GM23338 (cell line): ENCODE measurements at regions not wholly inside any gene's neighbourhood (a gene's known extent, or its start where the extent isn't known, plus 50 kb on each side); places are given as distances from the start of the nearest gene placed in this dataset.

Experiments
- ATAC-seq: fragments of 200-7000 bp; cut with Tn5 transposase; 3 replicates; pipeline ENCODE4 v1.9.1; 2020
- DNase-seq: peaks from one replicate; pipeline ENCODE4 v3.0.0-alpha.2; 2015; ENCODE audit warnings: low spot score
- H2AFZ ChIP-seq: fragments of 200-600 bp; sonication (generic); 2 replicates; pipeline ENCODE4 v1.8.0; 2016; ENCODE audit warnings: antibody characterized with exemption, mild to moderate bottlenecking, moderate library complexity
- H3F3A ChIP-seq: fragments of 200-600 bp; sonication (generic); replicated peaks from 2 replicates; pipeline ENCODE4 v1.8.0; 2017; ENCODE audit warnings: antibody characterized with exemption, mixed run types, low read depth
- H3K27ac ChIP-seq: fragments of 200-600 bp; sonication (generic); 2 replicates; pipeline ENCODE4 v1.6.1; 2016; ENCODE audit warnings: low read depth
- H3K27me3 ChIP-seq: fragments of 200-600 bp; sonication (generic); 2 replicates; pipeline ENCODE4 v1.8.0; 2016; ENCODE audit warnings: mild to moderate bottlenecking, mixed run types, moderate library complexity; ENCODE audit not compliant: insufficient read depth
- H3K36me3 ChIP-seq: fragments of 200-600 bp; sonication (generic); 2 replicates; pipeline ENCODE4 v1.8.0; 2016; ENCODE audit warnings: mild to moderate bottlenecking; ENCODE audit not compliant: insufficient read depth
- H3K4me1 ChIP-seq: fragments of 200-600 bp; sonication (generic); 2 replicates; pipeline ENCODE4 v1.8.0; 2016; ENCODE audit warnings: mild to moderate bottlenecking, moderate library complexity; ENCODE audit not compliant: insufficient read depth
- H3K4me2 ChIP-seq: fragments of 200-600 bp; sonication (generic); 2 replicates; pipeline ENCODE4 v1.7.1; 2017; ENCODE audit warnings: mixed run types
- H3K4me3 ChIP-seq: fragments of 200-600 bp; sonication (generic); 2 replicates; pipeline ENCODE4 v1.6.1; 2016; ENCODE audit warnings: mixed run types
- H3K79me2 ChIP-seq: fragments of 200-600 bp; sonication (generic); replicated peaks from 2 replicates; pipeline ENCODE4 v1.8.0; 2017; ENCODE audit warnings: mild to moderate bottlenecking; ENCODE audit not compliant: insufficient read depth
- H3K9me2 ChIP-seq: fragments of 200-600 bp; sonication (generic); 2 replicates; pipeline ENCODE4 v1.8.0; 2017; ENCODE audit not compliant: insufficient read depth
- H4K20me1 ChIP-seq: fragments of 200-600 bp; sonication (generic); replicated peaks from 2 replicates; pipeline ENCODE4 v1.8.0; 2017; ENCODE audit warnings: mild to moderate bottlenecking; ENCODE audit not compliant: insufficient read depth
- H3K27ac Mint-ChIP-seq: 2 replicates; pipeline ENCODE4 v1.8.0; 2020; ENCODE audit warnings: inconsistent platforms, mild to moderate bottlenecking, moderate library complexity, mixed read lengths
- H3K27me3 Mint-ChIP-seq: 3 replicates; pipeline ENCODE4 v1.8.0; 2022; ENCODE audit warnings: low read depth, mild to moderate bottlenecking, moderate library complexity, mixed read lengths, inconsistent platforms; ENCODE audit not compliant: insufficient read depth, poor library complexity
- H3K36me3 Mint-ChIP-seq: 3 replicates; pipeline ENCODE4 v1.8.0; 2021; ENCODE audit warnings: low read depth, mild to moderate bottlenecking, inconsistent platforms, moderate library complexity, mixed read lengths
- H3K4me1 Mint-ChIP-seq: 3 replicates; pipeline ENCODE4 v1.8.0; 2020; ENCODE audit warnings: mild to moderate bottlenecking, inconsistent platforms, mixed read lengths
- H3K4me3 Mint-ChIP-seq: 3 replicates; pipeline ENCODE4 v1.8.0; 2021; ENCODE audit warnings: moderate library complexity, mild to moderate bottlenecking, inconsistent platforms, mixed read lengths
- H3K9me3 Mint-ChIP-seq: 3 replicates; pipeline ENCODE4 v1.8.0; 2020; ENCODE audit warnings: moderate library complexity, mild to moderate bottlenecking, inconsistent platforms, mixed read lengths
- JUNB ChIP-seq: IDR thresholded peaks from one replicate; pipeline ENCODE4 v1.6.1; 2016; ENCODE audit warnings: antibody characterized with exemption; ENCODE audit not compliant: unreplicated experiment
- NANOG ChIP-seq: IDR thresholded peaks from 2 replicates; pipeline ENCODE4 v1.6.1; 2016; ENCODE audit warnings: antibody characterized with exemption, borderline replicate concordance
- POLR2AphosphoS5 ChIP-seq: IDR thresholded peaks from 2 replicates; pipeline ENCODE4 v1.6.1; 2016; ENCODE audit warnings: antibody characterized with exemption, low read depth
- STAT1 ChIP-seq: IDR thresholded peaks from one replicate; pipeline ENCODE4 v1.6.1; 2016; ENCODE audit warnings: antibody characterized with exemption; ENCODE audit not compliant: unreplicated experiment
- ZNF114 ChIP-seq: fragments of 250-450 bp; sonication (Bioruptor Pico); IDR thresholded peaks from 2 replicates; pipeline ENCODE4 v1.5.0; 2020; ENCODE audit warnings: mild to moderate bottlenecking, moderate library complexity
- ZNF331 ChIP-seq: fragments of 250-450 bp; sonication (Bioruptor Pico); IDR thresholded peaks from 2 replicates; pipeline ENCODE4 v1.5.0; 2020; ENCODE audit warnings: low read depth, mild to moderate bottlenecking, moderate library complexity
- TF ChIP-seq, protein P1 (sequence below), 2 experiments: fragments of 200-600 bp in 1 of 2; sonication (generic) in 1 of 2; conservative IDR thresholded peaks; 2 replicates each; pipeline versions ENCODE4 v1.5.1 to v1.6.1; 2016 to 2017; ENCODE audit warnings: antibody characterized with exemption in 2 of 2, low read depth in 2 of 2, mild to moderate bottlenecking in 2 of 2, moderate library complexity in 1 of 2
- TF ChIP-seq, protein P2 (sequence below): IDR thresholded peaks from 2 replicates; pipeline ENCODE4 v1.6.1; 2016; ENCODE audit warnings: antibody characterized with exemption
- TF ChIP-seq, protein P3 (sequence below): IDR thresholded peaks from one replicate; pipeline ENCODE4 v1.6.1; 2018; ENCODE audit warnings: antibody characterized with exemption; ENCODE audit not compliant: unreplicated experiment

DNA sequence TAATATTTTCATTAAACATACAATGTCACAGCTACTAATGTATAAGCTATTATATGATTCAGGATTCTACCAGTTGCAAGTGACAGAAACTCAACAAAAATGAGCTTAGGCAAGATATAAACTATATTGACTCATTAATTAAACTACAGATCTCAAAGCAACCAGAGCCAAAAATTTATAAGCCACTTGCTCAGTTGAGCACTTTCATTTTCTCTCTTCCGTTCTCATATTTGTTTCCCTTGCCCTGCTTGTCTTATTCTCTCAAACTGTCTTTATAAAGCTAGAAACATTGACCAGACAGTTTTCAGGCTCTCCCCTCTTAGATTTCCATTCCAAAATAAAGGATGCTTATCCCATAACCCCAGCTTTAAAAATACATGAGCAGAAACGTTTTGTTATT lies 60.2 kb upstream of the DGKB start (continued):
- TF ChIP-seq, protein P1, sequence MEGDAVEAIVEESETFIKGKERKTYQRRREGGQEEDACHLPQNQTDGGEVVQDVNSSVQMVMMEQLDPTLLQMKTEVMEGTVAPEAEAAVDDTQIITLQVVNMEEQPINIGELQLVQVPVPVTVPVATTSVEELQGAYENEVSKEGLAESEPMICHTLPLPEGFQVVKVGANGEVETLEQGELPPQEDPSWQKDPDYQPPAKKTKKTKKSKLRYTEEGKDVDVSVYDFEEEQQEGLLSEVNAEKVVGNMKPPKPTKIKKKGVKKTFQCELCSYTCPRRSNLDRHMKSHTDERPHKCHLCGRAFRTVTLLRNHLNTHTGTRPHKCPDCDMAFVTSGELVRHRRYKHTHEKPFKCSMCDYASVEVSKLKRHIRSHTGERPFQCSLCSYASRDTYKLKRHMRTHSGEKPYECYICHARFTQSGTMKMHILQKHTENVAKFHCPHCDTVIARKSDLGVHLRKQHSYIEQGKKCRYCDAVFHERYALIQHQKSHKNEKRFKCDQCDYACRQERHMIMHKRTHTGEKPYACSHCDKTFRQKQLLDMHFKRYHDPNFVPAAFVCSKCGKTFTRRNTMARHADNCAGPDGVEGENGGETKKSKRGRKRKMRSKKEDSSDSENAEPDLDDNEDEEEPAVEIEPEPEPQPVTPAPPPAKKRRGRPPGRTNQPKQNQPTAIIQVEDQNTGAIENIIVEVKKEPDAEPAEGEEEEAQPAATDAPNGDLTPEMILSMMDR (conservative IDR thresholded peaks at IDR 0.05; ENCODE audit: low read depth in 2 of 2), result no peak
- no peak for TF ChIP-seq STAT1
- no peak for TF ChIP-seq POLR2AphosphoS5
- TF ChIP-seq, protein P2, sequence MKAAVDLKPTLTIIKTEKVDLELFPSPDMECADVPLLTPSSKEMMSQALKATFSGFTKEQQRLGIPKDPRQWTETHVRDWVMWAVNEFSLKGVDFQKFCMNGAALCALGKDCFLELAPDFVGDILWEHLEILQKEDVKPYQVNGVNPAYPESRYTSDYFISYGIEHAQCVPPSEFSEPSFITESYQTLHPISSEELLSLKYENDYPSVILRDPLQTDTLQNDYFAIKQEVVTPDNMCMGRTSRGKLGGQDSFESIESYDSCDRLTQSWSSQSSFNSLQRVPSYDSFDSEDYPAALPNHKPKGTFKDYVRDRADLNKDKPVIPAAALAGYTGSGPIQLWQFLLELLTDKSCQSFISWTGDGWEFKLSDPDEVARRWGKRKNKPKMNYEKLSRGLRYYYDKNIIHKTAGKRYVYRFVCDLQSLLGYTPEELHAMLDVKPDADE, result no peak
- TF ChIP-seq JUNB, result no peak
- no peak for TF ChIP-seq NANOG

DNA sequence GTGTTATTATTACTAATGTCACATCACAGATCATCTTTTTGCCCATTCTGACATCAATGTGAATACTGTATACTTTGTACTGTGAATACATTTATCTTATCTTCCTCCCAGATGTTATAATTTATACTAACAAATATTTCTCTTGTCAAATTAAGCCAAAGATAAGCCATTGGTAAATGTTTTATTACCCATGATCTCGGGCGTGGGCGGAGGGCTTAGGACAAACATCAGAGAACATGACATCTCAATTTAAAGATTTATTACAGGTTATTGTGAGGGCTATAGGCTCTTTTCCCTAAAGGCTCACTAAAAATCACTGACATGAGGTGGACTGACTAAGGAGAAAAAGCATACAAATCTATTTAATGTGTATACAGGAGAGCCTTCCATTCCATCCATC lies 58.2 kb upstream of the DGKB start:
- Histone ChIP-seq H3K4me3 (no peak overlapping the region), H3K9me2 (no peaks in the 10 kb centered on the region), H2AFZ (no peak overlapping the region), H4K20me1 (no peaks in the 10 kb centered on the region), H3K27ac (no peak overlapping the region), H3K4me1 (peaks cover 8% of the 10 kb centered on the region; the same call in 1 of the 2 replicates), H3K4me2 (no peak overlapping the region), H3F3A (no peaks in the 10 kb centered on the region), H3K79me2 (no peaks in the 10 kb centered on the region), H3K36me3 (no peaks in the 10 kb centered on the region), H3K27me3 (no peaks in the 10 kb centered on the region)
- Mint-ChIP-seq H3K4me1 (peaks cover 25% of the 10 kb centered on the region), H3K27me3 (no peaks in the 10 kb centered on the region), H3K36me3 (no peaks in the 10 kb centered on the region), H3K9me3 (no peaks in the 10 kb centered on the region), H3K27ac (no peak overlapping the region), H3K4me3 (no peak overlapping the region)
- TF ChIP-seq ZNF114 (CRISPR knock-in tag), result no peak
- TF ChIP-seq, protein P3, sequence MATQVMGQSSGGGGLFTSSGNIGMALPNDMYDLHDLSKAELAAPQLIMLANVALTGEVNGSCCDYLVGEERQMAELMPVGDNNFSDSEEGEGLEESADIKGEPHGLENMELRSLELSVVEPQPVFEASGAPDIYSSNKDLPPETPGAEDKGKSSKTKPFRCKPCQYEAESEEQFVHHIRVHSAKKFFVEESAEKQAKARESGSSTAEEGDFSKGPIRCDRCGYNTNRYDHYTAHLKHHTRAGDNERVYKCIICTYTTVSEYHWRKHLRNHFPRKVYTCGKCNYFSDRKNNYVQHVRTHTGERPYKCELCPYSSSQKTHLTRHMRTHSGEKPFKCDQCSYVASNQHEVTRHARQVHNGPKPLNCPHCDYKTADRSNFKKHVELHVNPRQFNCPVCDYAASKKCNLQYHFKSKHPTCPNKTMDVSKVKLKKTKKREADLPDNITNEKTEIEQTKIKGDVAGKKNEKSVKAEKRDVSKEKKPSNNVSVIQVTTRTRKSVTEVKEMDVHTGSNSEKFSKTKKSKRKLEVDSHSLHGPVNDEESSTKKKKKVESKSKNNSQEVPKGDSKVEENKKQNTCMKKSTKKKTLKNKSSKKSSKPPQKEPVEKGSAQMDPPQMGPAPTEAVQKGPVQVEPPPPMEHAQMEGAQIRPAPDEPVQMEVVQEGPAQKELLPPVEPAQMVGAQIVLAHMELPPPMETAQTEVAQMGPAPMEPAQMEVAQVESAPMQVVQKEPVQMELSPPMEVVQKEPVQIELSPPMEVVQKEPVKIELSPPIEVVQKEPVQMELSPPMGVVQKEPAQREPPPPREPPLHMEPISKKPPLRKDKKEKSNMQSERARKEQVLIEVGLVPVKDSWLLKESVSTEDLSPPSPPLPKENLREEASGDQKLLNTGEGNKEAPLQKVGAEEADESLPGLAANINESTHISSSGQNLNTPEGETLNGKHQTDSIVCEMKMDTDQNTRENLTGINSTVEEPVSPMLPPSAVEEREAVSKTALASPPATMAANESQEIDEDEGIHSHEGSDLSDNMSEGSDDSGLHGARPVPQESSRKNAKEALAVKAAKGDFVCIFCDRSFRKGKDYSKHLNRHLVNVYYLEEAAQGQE, result no peak
- TF ChIP-seq ZNF331, result no peak
- TF ChIP-seq, protein P2, result no peak
- TF ChIP-seq, protein P1 (conservative IDR thresholded peaks at IDR 0.05; ENCODE audit: low read depth in 2 of 2), result no peak
- ATAC-seq (no peak), DNase-seq (no peak)
